ENCODE measurements at regions not wholly inside any gene's neighbourhood (a gene's known extent, or its start where the extent isn't known, plus 50 kb on each side); places are given as distances from the start of the nearest gene placed in this dataset.

- in situ Hi-C loops (cut with HindIII; ENCODE audit: low sequenced_read_pairs) = no loop called here
These were observed 273.9 kb upstream of the ADARB2 start for GRCh38 chr10:2011106-2011716.

- in situ Hi-C loops (cut with HindIII; ENCODE audit: low sequenced_read_pairs) = no loop called here
These were observed 268.2 kb upstream of the ADARB2 start for GRCh38 chr10:2005546-2005945.

- in situ Hi-C loops (cut with HindIII; ENCODE audit: low sequenced_read_pairs) = no loop called here
These were observed 255.6 kb upstream of the ADARB2 start for GRCh38 chr10:1992930-1993329.

GRCh38 chr10:1989090-1989489 is 251.8 kb upstream of the ADARB2 start:
- in situ Hi-C loops (cut with HindIII; ENCODE audit: low sequenced_read_pairs) = no loop called here

GRCh38 chr10:1981976-1982375 is 244.7 kb upstream of the ADARB2 start:
- in situ Hi-C loops (cut with HindIII; ENCODE audit: low sequenced_read_pairs) = no loop called here

- in situ Hi-C loops (cut with HindIII; ENCODE audit: low sequenced_read_pairs) = no loop called here
These were observed 243.1 kb upstream of the ADARB2 start for GRCh38 chr10:1980459-1980858.

GRCh38 chr10:1978584-1978983 is 241.3 kb upstream of the ADARB2 start:
- in situ Hi-C loops (cut with HindIII; ENCODE audit: low sequenced_read_pairs) = no loop called here

GRCh38 chr10:1977461-1977860 is 240.1 kb upstream of the ADARB2 start:
- in situ Hi-C loops (cut with HindIII; ENCODE audit: low sequenced_read_pairs) = no loop called here

- in situ Hi-C loops (cut with HindIII; ENCODE audit: low sequenced_read_pairs) = no loop called here
These were observed 235.1 kb upstream of the ADARB2 start for GRCh38 chr10:1972406-1972805.

GRCh38 chr10:1968257-1969033 is 231.1 kb upstream of the ADARB2 start:
- in situ Hi-C loops (cut with HindIII; ENCODE audit: low sequenced_read_pairs) = no loop called here

- in situ Hi-C loops (cut with HindIII; ENCODE audit: low sequenced_read_pairs) = no loop called here
These were observed 229.5 kb upstream of the ADARB2 start for GRCh38 chr10:1966712-1967376.

GRCh38 chr10:1964476-1964875 is 227.2 kb upstream of the ADARB2 start:
- in situ Hi-C loops (cut with HindIII; ENCODE audit: low sequenced_read_pairs) = no loop called here

- in situ Hi-C loops (cut with HindIII; ENCODE audit: low sequenced_read_pairs) = no loop called here
These were observed 226.0 kb upstream of the ADARB2 start for GRCh38 chr10:1963341-1963740.

GRCh38 chr10:1961989-1962388 is 224.7 kb upstream of the ADARB2 start:
- in situ Hi-C loops (cut with HindIII; ENCODE audit: low sequenced_read_pairs) = no loop called here

- in situ Hi-C loops (cut with HindIII; ENCODE audit: low sequenced_read_pairs) = no loop called here
These were observed 223.7 kb upstream of the ADARB2 start for GRCh38 chr10:1960982-1961381.

- in situ Hi-C loops (cut with HindIII; ENCODE audit: low sequenced_read_pairs) = no loop called here
These were observed 219.7 kb upstream of the ADARB2 start for GRCh38 chr10:1957057-1957456.

GRCh38 chr10:1954300-1954699 is 217.0 kb upstream of the ADARB2 start:
- in situ Hi-C loops (cut with HindIII; ENCODE audit: low sequenced_read_pairs) = no loop called here

GRCh38 chr10:1952126-1953095 is 215.1 kb upstream of the ADARB2 start:
- in situ Hi-C loops (cut with HindIII; ENCODE audit: low sequenced_read_pairs) = no loop called here

GRCh38 chr10:1950803-1951495 is 213.6 kb upstream of the ADARB2 start:
- in situ Hi-C loops (cut with HindIII; ENCODE audit: low sequenced_read_pairs) = no loop called here

- in situ Hi-C loops (cut with HindIII; ENCODE audit: low sequenced_read_pairs) = no loop called here
These were observed 210.2 kb upstream of the ADARB2 start for GRCh38 chr10:1947464-1948003.
